ENCODE measurements at regions not wholly inside any gene's neighbourhood (a gene's known extent, or its start where the extent isn't known, plus 50 kb on each side); places are given as distances from the start of the nearest gene placed in this dataset.

GRCh38 chr15:70503798-70504298, 259.5 kb downstream of the UACA start:
- TF ChIP-seq CTCF (IDR thresholded peaks at IDR 0.05) (no peak), POLR2A (IDR thresholded peaks at IDR 0.05) (no peak), EP300 (IDR thresholded peaks at IDR 0.05) (no peak)
